ENCODE measurements at regions not wholly inside any gene's neighbourhood (a gene's known extent, or its start where the extent isn't known, plus 50 kb on each side); places are given as distances from the start of the nearest gene placed in this dataset.

DNA sequence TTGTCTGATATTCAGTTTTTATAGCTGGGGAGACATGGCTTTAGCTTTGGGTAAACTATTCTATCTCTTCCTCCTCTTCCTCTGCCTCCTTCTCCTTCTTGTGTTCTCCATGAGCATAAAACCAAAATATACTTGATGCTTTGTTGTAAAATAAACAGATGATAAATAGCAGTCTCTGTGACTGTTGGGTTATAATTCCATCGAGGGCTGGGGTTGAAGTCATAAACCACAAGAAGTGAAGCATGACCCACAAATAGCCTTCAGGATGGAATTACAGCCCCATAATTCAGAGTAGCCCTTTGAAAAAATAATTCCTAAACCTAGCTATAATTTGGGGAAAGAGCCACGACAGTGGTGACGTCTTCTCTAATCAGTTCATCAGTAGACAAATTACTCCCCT, 177.7 kb downstream of the SNX19 start:
- TF ChIP-seq EZH2 (IDR thresholded peaks at IDR 0.05) (no peak), POLR2AphosphoS5 (IDR thresholded peaks at IDR 0.05; ENCODE audit: borderline replicate concordance, low read depth, low read length) (no peak), FOXP2 (optimal IDR thresholded peaks at IDR 0.05; ENCODE audit: control extremely low read depth, extremely low read length, insufficient read depth) (no peak)
